ENCODE measurements at regions not wholly inside any gene's neighbourhood (a gene's known extent, or its start where the extent isn't known, plus 50 kb on each side); places are given as distances from the start of the nearest gene placed in this dataset.
A peak's percentile ranks its signal among the peaks of the same experiment; 100 is the strongest.
"Not testable (repeated sequence)": the region's sequence is repeated elsewhere in the genome, so short reads cannot be mapped to it uniquely, and the experiment has no call there.

- no peak for DNase-seq
Measured at GRCh38 chr12:16807731-16808130, 201.8 kb upstream of the LMO3 start.

DNA sequence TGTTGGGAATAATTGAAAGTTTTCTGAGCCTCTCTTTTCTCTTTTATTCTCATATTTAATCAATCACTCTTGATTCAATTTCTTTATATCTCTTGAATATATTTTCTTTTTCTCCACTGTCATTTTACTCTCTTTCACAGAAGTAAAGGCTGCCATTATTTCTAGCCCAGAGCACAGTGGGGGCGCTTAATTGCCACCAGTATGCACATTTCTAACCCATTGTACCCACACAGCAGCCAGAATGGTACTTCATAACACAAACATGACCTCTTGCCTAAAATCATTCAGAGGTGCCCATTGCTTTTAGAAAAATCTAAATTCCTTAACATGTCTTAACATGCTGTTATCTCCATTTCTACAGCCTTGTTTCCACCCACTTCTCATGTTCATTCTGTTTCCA lies 190.2 kb upstream of the LMO3 start:
- no peak for DNase-seq

- no peak for DNase-seq
Measured at GRCh38 chr12:16789204-16789790, 183.3 kb upstream of the LMO3 start.

DNA sequence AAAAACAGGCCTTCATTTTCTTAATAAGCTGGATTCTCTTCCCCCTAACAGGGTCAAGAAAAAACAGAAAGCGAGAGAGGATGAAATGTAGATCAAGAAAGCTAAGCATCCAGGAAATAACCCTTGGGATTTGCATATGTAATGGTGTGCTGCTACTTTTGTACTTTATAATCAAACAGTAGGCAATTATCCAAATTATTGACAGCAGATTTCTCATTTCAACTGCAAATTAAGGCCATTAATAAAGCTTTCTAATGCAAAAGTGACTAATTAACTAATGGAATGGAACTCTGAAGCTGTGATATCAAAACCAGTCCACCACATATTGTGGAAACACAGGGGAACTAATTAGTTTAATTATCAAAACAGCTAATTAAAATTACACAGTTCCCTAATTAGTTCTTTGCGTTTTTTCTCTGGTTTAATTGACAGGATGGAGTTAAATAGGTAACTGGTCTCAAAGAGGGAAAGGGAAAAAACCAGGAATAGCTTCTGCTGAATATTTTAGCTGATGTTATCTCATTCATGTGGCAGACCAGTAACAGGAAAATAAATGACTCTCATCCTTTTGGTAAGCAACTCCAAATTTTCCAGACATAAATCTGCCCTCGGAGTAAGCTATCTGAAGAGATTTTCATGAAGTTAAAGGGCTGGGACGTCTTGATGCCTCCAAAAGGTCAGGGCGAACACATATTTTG lies 182.7 kb upstream of the LMO3 start:
- peak; percentile 17 for DNase-seq

DNA sequence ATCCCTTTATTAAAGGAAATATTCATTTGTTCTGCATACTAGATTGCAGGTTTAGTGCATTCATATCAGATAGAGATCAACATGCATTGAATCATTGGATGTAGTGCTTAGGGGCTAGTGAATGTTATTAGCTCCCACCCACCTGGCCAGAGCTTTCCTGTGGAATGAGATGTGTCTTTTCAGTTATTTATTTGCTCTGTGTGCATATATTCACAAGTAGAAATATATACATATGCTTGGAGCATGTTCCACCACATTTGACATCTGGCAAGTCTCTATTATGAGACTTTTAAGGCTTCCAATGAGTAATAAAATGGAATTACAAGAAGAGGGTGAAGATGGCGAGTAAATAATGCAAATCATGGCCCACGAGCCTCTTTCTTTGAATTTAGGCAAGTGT lies 180.0 kb upstream of the LMO3 start:
- DNase-seq: no peak

DNA sequence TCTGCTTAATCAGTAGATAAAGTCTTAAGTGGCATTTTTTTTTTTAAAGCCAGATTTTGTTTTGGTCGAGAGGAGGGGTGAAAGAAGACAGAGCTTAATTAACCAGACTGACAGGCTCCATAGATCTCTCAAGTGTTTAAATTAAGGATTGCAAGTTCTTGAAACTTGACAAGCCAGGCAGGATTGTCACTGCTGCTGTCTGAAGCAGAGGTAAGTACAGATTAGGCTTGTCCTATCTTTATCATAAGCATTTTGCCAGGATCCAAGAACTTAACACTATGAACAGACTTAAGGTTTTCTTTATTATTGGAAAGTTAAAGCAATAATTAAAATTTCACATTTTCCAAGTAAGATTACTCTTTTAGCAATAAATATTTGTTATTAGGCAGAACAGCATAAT lies 179.6 kb upstream of the LMO3 start:
- peak; percentile 33 for DNase-seq

GRCh38 chr12:16769129-16769528 lies 163.2 kb upstream of the LMO3 start:
- not testable (repeated sequence) for DNase-seq

DNA sequence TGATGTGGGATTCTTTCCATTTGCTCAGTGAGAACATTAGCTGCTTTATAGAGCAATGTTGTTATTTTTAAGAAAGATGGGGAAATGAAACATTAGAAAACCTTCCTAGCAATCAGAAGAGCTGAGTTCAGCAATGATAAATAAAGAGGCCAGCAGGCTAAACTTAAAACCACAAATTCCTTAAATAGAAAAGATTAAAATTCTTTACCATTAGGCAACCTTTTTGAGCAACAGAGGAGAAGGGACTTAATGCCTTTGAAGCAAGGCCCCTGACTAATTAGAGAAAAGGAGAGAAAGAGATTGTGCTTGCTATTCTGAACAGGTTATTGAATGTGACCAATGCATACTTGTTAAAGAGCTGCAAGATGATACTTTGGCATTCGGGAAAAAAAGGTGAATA lies 160.8 kb upstream of the LMO3 start:
- DNase-seq: no peak

- no peak for DNase-seq
Measured at GRCh38 chr12:16763901-16764300, 157.9 kb upstream of the LMO3 start.

- DNase-seq: no peak
Measured at GRCh38 chr12:16756833-16757555, 151.0 kb upstream of the LMO3 start.

- DNase-seq: no peak
Measured at GRCh38 chr12:16730772-16731171, 124.8 kb upstream of the LMO3 start.

DNA sequence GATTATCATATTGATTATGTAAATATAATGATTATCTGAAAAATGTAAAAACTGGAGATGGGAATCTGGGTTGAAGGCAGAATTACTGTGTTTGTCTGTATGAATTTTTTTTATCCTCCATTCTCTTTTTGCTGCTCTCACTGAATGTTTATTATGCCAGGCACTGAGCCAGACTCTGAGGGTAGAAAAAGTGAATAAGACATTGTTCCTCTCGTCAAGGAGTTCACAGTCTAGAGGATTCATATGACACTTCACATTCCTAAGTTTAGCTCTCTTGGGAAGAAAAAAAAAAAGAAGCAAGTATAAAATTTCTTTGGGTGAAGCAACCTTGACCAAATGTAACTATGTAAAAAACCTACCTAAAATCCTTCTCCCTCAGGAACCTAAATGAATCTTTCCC lies 120.9 kb upstream of the LMO3 start:
- no peak for DNase-seq

- no peak for DNase-seq
Measured at GRCh38 chr12:16719713-16720416, 113.9 kb upstream of the LMO3 start.

DNA sequence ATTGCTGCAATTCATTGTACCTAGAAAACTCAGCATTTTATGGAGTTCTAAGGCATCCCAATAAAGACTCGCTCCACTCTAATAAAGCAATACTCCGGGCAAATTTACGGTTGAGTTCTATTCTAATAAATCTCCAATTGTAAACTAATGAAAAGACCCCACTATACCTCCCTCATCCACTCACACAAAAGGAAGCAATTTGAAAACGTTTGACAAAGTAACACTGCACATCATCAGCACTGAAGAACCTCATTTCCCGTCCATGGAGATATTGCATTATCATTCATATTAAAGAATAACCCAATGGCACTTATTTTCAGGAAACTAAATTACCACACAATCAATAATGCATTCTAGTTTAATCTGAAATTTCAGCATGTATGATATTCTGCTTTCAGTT lies 111.0 kb upstream of the LMO3 start:
- no peak for DNase-seq

GRCh38 chr12:16692099-16692498 lies 86.1 kb upstream of the LMO3 start:
- no peak for DNase-seq

DNA sequence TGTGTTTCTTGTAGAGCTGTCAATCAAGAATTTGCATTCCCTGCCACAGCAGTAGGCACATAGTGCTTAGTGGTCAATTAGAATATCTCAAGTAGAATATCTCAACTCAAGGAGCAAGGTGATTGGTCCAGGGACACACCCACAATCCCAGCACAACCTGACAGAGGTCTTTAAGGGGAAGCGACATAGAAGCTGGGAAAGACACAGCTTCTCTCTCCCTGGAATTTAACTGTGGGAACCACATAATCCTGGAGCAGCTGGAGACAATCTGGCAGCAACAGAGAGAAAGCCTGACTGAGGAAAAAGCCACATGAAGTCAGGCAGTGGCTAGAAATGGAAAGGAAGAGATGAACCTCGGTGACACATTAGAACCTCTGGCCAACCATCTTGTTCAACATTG lies 85.7 kb upstream of the LMO3 start:
- DNase-seq: no peak

- no peak for DNase-seq
Measured at GRCh38 chr12:16688200-16688599, 82.2 kb upstream of the LMO3 start.

GRCh38 chr12:16685107-16685506 lies 79.1 kb upstream of the LMO3 start:
- no peak for DNase-seq

DNA sequence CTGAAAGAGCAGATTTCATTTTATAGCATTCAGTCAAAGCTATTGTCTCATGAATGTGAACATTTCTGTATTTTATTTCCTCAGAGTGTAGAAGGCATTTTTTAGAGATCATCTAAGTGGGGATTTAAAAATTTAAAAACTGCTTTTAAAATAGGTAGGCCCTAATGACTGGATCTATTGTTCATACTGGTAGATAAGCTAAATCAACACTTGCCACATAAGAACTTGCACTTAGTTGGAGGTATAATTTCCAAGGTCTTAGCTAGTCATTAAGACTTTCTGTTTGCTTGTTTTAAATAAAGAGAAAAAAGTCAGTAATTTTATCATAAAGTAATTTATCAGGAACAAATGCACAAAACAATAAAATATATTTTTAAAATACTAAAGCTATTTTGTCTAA lies 75.2 kb upstream of the LMO3 start:
- no peak for DNase-seq

- DNase-seq: no peak
Measured at GRCh38 chr12:16675438-16675837, 69.5 kb upstream of the LMO3 start.

DNA sequence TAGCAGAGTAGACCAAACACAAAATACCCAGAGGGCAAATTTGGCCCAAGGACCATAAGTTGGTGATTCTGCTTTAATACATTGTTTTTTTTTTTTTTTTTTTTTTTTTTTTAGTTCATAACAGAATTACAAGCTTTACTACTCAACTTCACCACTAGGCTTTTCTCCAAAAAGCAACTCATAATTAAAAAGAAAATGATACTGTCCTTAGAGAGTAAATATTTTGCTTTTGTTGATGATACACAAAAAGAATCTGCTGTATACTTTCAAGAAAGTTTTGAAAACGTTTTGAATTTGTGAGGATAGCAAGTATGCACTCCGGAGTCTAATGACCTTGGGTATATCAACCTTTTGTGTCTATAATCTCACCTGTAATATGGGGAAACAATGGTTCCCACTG lies 68.9 kb upstream of the LMO3 start:
- DNase-seq: no peak

DNA sequence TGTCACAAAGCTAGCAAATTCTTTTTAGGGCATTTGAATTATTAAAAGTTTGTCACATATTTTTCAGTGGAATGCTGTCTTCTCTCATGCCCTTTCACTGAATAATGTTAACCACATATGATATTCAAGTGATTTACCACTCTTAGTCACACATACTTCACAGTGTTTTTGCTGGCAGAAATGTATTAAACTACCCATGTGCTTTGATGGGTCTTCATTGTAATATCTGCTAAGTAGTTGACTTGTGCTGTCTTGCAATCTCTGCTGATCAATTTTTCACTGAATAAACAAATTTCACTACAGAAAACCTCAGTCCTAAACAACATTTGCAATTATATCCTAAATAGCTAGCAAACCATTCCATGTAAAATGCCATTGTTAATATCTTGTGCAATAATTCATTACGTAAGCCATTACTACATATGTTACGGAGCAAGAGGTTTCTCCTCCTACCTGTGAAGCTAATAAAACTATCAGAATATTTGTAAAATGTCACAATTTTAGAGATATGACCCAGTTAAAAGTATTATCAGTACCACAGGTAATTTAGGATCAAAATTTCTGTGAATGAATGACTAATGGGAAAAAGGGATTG lies 64.6 kb upstream of the LMO3 start:
- no peak for DNase-seq

DNA sequence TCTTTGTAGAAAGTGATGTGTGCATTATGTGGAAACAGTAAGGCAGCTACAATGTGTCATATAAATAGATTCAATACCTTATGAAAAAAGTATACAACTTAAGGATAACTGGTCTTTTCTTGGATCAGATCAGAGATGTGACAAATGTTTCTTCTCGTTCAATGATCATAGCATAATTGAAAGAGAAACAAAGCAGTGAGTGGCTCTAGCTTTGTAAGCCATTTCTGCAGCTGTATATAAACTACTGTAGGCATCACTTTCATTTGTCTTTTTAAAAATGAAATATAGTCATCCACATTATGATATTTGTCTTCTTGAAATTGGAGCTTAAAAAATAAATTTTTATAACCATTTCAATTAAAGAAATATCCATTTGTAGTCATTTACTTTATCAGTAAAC lies 63.8 kb upstream of the LMO3 start:
- DNase-seq: no peak
